K562 (cell line): ENCODE measurements at regions not wholly inside any gene's neighbourhood (a gene's known extent, or its start where the extent isn't known, plus 50 kb on each side); places are given as distances from the start of the nearest gene placed in this dataset.

Source experiments
- ATAC-seq: fragments of 200-7000 bp; cut with Tn5 transposase; 3 replicates; pipeline ENCODE4 v1.9.1; 2020; ENCODE audit warnings: moderate library complexity
- BruUV-seq: library from RNA; stranded (reverse); fragments of 400-500 nt; replicated peaks from 2 replicates; lab custom pipeline; 2021; lab: Mats Ljungman, UMichigan
- CTCF ChIA-PET: fragments of 300-600 bp; formaldehyde crosslinking; extraction: SDS; loops from one replicate; lab custom pipeline; 2021; ENCODE audit warnings: low intra/inter-chr PET ratio; lab: Yijun Ruan, JAX
- POLR2A ChIA-PET: fragments of 300-600, 350-650 bp; sonication (Branson Sonifier 250); formaldehyde crosslinking; extraction: SDS; loops from one replicate; lab custom pipeline; 2021; ENCODE audit warnings: antibody characterized with exemption, inconsistent platforms; lab: Yijun Ruan, JAX
- DNase-seq, 4 experiments: peaks; one replicate each; pipeline versions ENCODE4 v3.0.0 to v3.0.0-alpha.2; 2011 to 2018; ENCODE audit warnings: low spot score in 3 of 4, mixed read lengths in 3 of 4; ENCODE audit errors: extremely low read depth in 1 of 4
- FAIRE-seq: peaks from 2 replicates; lab custom pipeline; 2011; peaks lifted over from hg19 to GRCh38; lab: Jason Lieb, UNC
- H2AFZ ChIP-seq: 2 replicates; pipeline ENCODE4 v1.6.0; 2011; ENCODE audit warnings: low read depth, low read length, control low read depth, inconsistent platforms
- H3K27ac ChIP-seq: fragments of 200-600 bp; 3 replicates; pipeline ENCODE4 v1.8.0; 2011; ENCODE audit warnings: low read depth, mild to moderate bottlenecking, control low read depth, inconsistent platforms, low read length, moderate library complexity, mixed read lengths; ENCODE audit errors: extremely low read depth
- H3K27me3 ChIP-seq, 2 experiments: fragments of 300-600 bp in 1 of 2; 2 replicates in 1 of 2; 3 replicates in 1 of 2; pipeline versions ENCODE4 v1.6.0 to v1.8.0; 2011; ENCODE audit warnings: inconsistent platforms in 2 of 2, low read length in 2 of 2, mild to moderate bottlenecking in 1 of 2, mixed read lengths in 1 of 2, moderate library complexity in 1 of 2; ENCODE audit not compliant: control insufficient read depth in 2 of 2, insufficient read depth in 2 of 2
- H3K36me3 ChIP-seq: fragments of 300-600 bp; 3 replicates; pipeline ENCODE4 v1.8.0; 2011; ENCODE audit warnings: mild to moderate bottlenecking, low read length, inconsistent platforms; ENCODE audit not compliant: control insufficient read depth, insufficient read depth
- H3K4me1 ChIP-seq, 2 experiments: fragments of 200-600 bp in 1 of 2; replicated peaks in 1 of 2; 2 replicates in 1 of 2; 3 replicates in 1 of 2; pipeline versions ENCODE4 v1.5.1 to v1.8.0; 2011; ENCODE audit warnings: inconsistent platforms in 2 of 2, low read length in 2 of 2, mild to moderate bottlenecking in 1 of 2, mixed read lengths in 1 of 2, moderate library complexity in 1 of 2; ENCODE audit not compliant: control insufficient read depth in 2 of 2, insufficient read depth in 2 of 2
- H3K4me2 ChIP-seq: 2 replicates; pipeline ENCODE4 v1.6.1; 2011; ENCODE audit warnings: low read length, control low read depth, inconsistent platforms, mixed read lengths; ENCODE audit not compliant: insufficient read depth
- H3K4me3 ChIP-seq: fragments of 200-600 bp; sonication (generic), shearing (Covaris generic); 2 replicates; pipeline ENCODE4 v1.5.1; 2016; ENCODE audit warnings: control low read depth, inconsistent platforms
- H3K79me2 ChIP-seq: fragments of 200-600 bp; 3 replicates; pipeline ENCODE4 v1.8.0; 2011; ENCODE audit warnings: low read length, inconsistent platforms; ENCODE audit not compliant: control insufficient read depth, insufficient read depth
- H3K9ac ChIP-seq, 2 experiments: 2 replicates each; pipeline versions ENCODE4 v1.6.0 to v1.6.1; 2011; ENCODE audit warnings: low read depth in 2 of 2, low read length in 2 of 2, control low read depth in 1 of 2, inconsistent platforms in 1 of 2, mild to moderate bottlenecking in 1 of 2, mixed read lengths in 1 of 2; ENCODE audit not compliant: insufficient read depth in 1 of 2
- H3K9me1 ChIP-seq: one replicate; pipeline ENCODE4 v1.6.0; 2011; ENCODE audit warnings: inconsistent platforms, mild to moderate bottlenecking, low read length, moderate library complexity; ENCODE audit not compliant: control insufficient read depth, insufficient read depth
- H3K9me3 ChIP-seq: replicated peaks from 2 replicates; pipeline ENCODE4 v1.5.1; 2011; ENCODE audit warnings: low read depth, low read length, inconsistent platforms; ENCODE audit not compliant: control insufficient read depth, insufficient read depth
- H4K20me1 ChIP-seq: replicated peaks from 2 replicates; pipeline ENCODE4 v1.6.1; 2011; ENCODE audit warnings: low read length, inconsistent platforms, mixed read lengths; ENCODE audit not compliant: control insufficient read depth, insufficient read depth
- FOXK1 ChIP-seq: sonication (generic); formaldehyde crosslinking; IDR thresholded peaks from 2 replicates; pipeline ENCODE4 v1.8.0; 2022; ENCODE audit warnings: missing genetic modification reagents, mild to moderate bottlenecking, borderline replicate concordance
- WGBS: fragments of 100-300 bp; shearing (Covaris generic); methylation state at CpG from one replicate; pipeline ENCODE4 v1.1.6; 2016; ENCODE audit warnings: low coverage, mixed read lengths; ENCODE audit not compliant: insufficient coverage; ENCODE audit errors: missing lambda C conversion rate; 5-methylcytosine and 5-hydroxymethylcytosine counted together
- in situ Hi-C: fragments of 300-500 bp; cut with MboI; formaldehyde crosslinking; loops from 4 replicates; pipeline ENCODE4 v1.15.0; 2018; ENCODE audit warnings: inconsistent platforms, mixed read lengths
- intact Hi-C: fragments of 100-400 bp; cut with micrococcal nuclease; formaldehyde crosslinking; loops from 2 replicates; pipeline ENCODE4 v1.14.2; 2022
- TF ChIP-seq, protein P1 (sequence below): fragments of 250-450 bp; sonication (Bioruptor Pico); IDR thresholded peaks from 2 replicates; pipeline ENCODE4 v1.5.0; 2021
- TF ChIP-seq, protein P2 (sequence below): IDR thresholded peaks from 2 replicates; pipeline ENCODE4 v1.6.1; 2012; ENCODE audit warnings: low read depth, low read length, improper control_type of control experiment, borderline replicate concordance

GRCh38 chr20:55175081-55175480, 699.7 kb downstream of the DOK5 start (continued):
- no peak for TF ChIP-seq FOXK1 (CRISPR knock-in tag)
- TF ChIP-seq, protein P1, sequence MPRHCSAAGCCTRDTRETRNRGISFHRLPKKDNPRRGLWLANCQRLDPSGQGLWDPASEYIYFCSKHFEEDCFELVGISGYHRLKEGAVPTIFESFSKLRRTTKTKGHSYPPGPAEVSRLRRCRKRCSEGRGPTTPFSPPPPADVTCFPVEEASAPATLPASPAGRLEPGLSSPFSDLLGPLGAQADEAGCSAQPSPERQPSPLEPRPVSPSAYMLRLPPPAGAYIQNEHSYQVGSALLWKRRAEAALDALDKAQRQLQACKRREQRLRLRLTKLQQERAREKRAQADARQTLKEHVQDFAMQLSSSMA (CRISPR knock-in tag) = no peak

- ATAC-seq (no peak), DNase-seq (no peak), FAIRE-seq (no peak)
- H3K79me2 ChIP-seq = no peaks in the 10 kb centered on the region
- in situ Hi-C loops = no loop called here
- H3K9me3 ChIP-seq = no peaks in the 10 kb centered on the region
- H3K9ac ChIP-seq = no peak overlapping the region
- H3K27ac ChIP-seq = no peak overlapping the region
- no TSS peak for BruUV-seq
- ChIA-PET POLR2A (no interaction called here), CTCF (no interaction called here)
- intact Hi-C loops = no loop called here
- no peak overlapping the region for H3K4me2 ChIP-seq
- no peaks in the 10 kb centered on the region for H4K20me1 ChIP-seq
- no peak overlapping the region for H2AFZ ChIP-seq
- WGBS = 0% methylated on average over 1 of the region's 1 CpG
- H3K4me3 ChIP-seq = no peak overlapping the region
- no peaks in the 10 kb centered on the region for H3K4me1 ChIP-seq
- no peaks in the 10 kb centered on the region for H3K9me1 ChIP-seq
- no peaks in the 10 kb centered on the region for H3K27me3 ChIP-seq
- TF ChIP-seq, protein P2, sequence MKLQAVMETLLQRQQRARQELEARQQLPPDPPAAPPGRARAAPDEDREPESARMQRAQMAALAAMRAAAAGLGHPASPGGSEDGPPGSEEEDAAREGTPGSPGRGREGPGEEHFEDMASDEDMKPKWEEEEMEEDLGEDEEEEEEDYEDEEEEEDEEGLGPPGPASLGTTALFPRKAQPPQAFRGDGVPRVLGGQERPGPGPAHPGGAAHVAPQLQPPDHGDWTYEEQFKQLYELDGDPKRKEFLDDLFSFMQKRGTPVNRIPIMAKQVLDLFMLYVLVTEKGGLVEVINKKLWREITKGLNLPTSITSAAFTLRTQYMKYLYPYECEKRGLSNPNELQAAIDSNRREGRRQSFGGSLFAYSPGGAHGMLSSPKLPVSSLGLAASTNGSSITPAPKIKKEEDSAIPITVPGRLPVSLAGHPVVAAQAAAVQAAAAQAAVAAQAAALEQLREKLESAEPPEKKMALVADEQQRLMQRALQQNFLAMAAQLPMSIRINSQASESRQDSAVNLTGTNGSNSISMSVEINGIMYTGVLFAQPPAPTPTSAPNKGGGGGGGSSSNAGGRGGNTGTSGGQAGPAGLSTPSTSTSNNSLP = no peak
- no peaks in the 10 kb centered on the region for H3K36me3 ChIP-seq
Measured at GRCh38 chr20:55174635-55175034, 699.2 kb downstream of the DOK5 start.
